Neural progenitor cell (in vitro differentiated cells): ENCODE measurements at regions not wholly inside any gene's neighbourhood (a gene's known extent, or its start where the extent isn't known, plus 50 kb on each side); places are given as distances from the start of the nearest gene placed in this dataset.

Experiments
- EZH2 ChIP-seq: fragments of 200-600 bp; sonication (generic); IDR thresholded peaks from 2 replicates; pipeline ENCODE4 v1.6.1; 2017; ENCODE audit warnings: antibody characterized with exemption, mild to moderate bottlenecking, moderate library complexity
- TF ChIP-seq, protein P1 (sequence below): fragments of 200-600 bp; sonication (generic); IDR thresholded peaks from 2 replicates; pipeline ENCODE4 v1.5.1; 2017; ENCODE audit warnings: antibody characterized with exemption, mild to moderate bottlenecking

DNA sequence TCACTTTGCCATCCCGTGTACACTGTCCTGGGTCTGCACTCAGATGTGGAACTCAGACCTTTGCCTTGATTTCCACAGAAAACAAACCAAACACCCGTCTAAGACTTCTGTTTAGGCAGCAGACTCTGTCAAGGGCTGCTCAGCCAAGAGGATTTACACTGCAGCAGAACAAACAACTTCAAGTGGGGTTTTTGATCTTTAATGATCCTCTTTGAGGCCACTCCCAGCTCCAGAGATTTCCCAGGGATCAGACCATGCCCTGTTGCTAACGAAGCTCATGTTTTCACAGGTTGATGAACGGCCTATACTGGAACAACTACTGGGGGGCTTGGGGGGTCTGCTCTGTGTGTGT is 52.5 kb upstream of the LGALSL start:
- TF ChIP-seq, protein P1, sequence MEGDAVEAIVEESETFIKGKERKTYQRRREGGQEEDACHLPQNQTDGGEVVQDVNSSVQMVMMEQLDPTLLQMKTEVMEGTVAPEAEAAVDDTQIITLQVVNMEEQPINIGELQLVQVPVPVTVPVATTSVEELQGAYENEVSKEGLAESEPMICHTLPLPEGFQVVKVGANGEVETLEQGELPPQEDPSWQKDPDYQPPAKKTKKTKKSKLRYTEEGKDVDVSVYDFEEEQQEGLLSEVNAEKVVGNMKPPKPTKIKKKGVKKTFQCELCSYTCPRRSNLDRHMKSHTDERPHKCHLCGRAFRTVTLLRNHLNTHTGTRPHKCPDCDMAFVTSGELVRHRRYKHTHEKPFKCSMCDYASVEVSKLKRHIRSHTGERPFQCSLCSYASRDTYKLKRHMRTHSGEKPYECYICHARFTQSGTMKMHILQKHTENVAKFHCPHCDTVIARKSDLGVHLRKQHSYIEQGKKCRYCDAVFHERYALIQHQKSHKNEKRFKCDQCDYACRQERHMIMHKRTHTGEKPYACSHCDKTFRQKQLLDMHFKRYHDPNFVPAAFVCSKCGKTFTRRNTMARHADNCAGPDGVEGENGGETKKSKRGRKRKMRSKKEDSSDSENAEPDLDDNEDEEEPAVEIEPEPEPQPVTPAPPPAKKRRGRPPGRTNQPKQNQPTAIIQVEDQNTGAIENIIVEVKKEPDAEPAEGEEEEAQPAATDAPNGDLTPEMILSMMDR = no peak
- TF ChIP-seq EZH2 = no peak
